DMS 273 (cell line): ENCODE measurements at regions not wholly inside any gene's neighbourhood (a gene's known extent, or its start where the extent isn't known, plus 50 kb on each side); places are given as distances from the start of the nearest gene placed in this dataset.

Experiments used
- DNase-seq: peaks from one replicate; lab custom pipeline; 2025; ENCODE audit not compliant: unreplicated experiment; lab: John Stamatoyannopoulos, UW

- DNase-seq, result no peak
Observed at GRCh38 chr15:45743426-45744235, 108.8 kb downstream of the SQOR start.

DNA sequence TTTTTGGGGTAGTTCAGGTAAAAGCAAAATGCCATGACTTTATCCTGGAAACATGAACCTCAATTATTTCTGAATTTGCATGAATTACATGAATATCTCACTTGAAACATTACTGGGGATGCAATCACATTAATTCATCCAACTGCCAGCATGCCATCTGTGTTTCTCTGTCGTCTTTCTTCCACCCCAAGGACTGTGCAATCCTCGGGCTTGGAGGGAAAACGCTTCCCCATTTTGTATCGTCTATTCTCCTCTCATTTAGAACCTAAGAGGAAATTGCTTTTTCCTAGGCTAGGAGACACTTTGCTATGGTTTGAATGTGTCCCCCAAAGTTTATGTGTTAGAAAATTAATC, 109.4 kb downstream of the SQOR start:
- DNase-seq, result no peak

DNA sequence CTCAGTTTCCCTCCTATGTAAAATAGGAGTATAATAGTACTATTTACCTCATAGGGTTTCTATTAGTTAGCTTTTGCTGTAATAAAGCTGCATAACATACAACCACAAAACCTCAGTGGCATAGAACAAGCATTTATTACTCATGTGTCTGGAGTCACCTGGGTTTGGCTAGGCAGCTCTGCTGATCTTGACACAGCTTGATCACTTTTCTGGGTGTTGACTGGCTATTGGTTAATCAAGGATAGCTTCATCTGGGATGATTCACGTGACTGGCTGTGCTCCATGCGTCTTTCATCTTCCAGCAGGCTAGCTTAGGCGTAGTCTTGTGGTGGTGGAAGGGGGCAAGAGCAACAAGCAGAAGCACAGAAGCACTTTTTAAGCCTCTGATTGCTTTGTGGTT, 112.6 kb downstream of the SQOR start:
- no peak for DNase-seq

GRCh38 chr15:45751629-45752028, 116.8 kb downstream of the SQOR start:
- no peak for DNase-seq

GRCh38 chr15:45759936-45760335, 125.1 kb downstream of the SQOR start:
- no peak for DNase-seq

- DNase-seq, result no peak
Observed at GRCh38 chr15:45762726-45763125, 127.9 kb downstream of the SQOR start.

DNA sequence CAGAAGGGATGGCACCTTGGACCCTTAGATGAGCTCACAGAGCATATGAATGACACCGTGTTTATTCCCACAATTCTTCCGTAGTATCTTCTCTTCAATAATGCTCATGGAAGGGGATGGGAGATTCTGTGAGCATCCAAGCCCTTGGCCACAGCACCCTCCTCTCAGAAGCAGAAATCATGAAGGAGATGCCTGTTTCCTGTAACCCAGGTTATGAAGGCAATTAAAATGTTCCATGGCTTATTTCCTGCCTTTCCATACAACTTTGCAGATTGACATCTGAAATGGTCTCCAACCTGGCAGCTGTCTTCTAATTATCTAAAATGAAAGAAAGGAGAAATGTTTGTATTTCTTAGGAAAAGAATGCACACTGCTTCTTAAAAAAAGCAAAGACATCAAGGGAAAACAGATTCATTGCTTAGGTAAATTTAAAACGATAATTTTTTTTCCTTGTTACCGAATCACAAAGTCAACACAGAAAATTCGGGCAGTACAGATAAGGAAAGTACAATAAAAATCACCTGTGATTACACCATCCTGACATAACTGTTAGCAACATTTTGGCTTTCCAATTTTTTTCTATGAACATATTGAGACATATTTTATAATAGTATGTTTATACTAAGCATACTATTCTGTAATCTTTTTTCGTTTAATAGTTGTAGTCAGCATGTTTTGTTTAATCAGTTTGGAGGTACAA, 128.5 kb downstream of the SQOR start:
- no peak for DNase-seq

DNA sequence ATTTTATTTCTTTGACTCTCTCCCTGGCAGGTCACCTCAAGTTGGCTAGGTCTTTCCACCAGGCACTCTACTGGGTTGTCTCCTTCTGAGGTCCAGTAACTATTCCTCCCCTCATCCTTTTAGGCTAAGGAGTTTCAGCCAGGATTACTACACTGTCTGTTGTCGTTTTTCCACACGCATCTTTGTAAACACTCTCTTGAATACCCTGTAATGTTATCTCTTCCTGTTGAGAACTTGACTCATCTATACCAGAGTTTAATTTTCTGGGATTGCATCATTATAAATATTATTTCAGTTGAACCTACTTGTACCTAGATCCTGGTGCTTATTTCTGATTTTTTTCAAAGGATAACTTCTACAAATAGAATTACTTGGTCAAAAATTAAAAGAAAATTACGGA, 138.3 kb downstream of the SQOR start:
- no peak for DNase-seq

GRCh38 chr15:45776772-45777171, 141.9 kb downstream of the SQOR start:
- DNase-seq, result no peak

- no peak for DNase-seq
Observed at GRCh38 chr15:45777781-45778180, 143.0 kb downstream of the SQOR start.

DNA sequence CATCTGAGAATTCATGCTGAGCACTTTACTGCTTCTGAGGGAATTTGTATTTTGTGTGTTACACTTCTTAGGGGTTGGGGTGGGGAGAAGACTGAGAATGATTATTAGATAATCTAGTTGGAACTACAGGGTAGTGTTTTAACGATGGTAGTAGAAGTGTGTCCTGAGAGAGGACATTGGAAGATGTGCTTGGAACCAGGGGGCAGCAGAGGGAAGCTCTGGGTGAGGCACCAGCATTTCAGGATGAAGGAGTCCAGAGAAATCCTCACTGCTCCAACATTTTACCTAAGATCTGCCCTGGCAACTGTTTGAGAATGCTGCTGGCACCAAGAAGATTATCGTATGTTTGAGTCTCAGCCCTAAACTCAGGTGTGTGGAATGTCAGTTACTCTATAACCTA, 145.5 kb downstream of the SQOR start:
- no peak for DNase-seq

GRCh38 chr15:45784656-45785055, 149.8 kb downstream of the SQOR start:
- no peak for DNase-seq

- no peak for DNase-seq
Observed at GRCh38 chr15:45785897-45786296, 151.1 kb downstream of the SQOR start.

GRCh38 chr15:45790325-45790943, 155.6 kb downstream of the SQOR start:
- peak; percentile 45 for DNase-seq

GRCh38 chr15:45794304-45794703, 159.5 kb downstream of the SQOR start:
- DNase-seq, result no peak

GRCh38 chr15:45794712-45795439, 160.0 kb downstream of the SQOR start:
- peak; percentile 16 for DNase-seq

DNA sequence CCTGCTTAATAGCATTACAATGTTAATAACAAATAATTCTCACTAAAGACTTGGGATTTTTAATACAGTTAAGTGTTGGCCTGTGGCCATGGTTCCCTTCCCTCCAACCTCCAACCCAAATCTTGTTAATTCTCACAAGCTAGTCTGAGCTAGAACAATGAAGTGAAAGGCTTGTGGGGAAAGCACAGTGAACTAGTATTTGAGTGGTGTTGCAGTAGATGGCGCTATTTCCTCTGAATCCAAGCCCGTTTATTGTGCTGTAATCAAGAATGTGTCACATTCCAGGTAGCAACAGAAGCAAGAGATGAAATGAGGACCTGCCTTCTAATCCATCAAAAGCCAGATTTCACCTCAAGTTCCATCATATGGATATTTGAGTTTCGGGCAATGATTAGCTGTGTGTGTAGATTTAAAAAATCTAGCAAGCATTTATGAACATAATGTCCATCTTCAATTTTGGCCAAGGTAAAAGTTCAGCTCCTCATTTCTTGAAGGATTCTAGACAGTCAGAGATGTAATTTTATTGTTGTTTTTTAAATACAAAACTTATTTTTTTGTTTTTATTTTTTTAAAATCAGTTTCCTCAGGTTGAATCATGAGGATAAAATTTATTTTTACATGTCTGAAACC, 160.7 kb downstream of the SQOR start:
- peak; percentile 74 for DNase-seq

DNA sequence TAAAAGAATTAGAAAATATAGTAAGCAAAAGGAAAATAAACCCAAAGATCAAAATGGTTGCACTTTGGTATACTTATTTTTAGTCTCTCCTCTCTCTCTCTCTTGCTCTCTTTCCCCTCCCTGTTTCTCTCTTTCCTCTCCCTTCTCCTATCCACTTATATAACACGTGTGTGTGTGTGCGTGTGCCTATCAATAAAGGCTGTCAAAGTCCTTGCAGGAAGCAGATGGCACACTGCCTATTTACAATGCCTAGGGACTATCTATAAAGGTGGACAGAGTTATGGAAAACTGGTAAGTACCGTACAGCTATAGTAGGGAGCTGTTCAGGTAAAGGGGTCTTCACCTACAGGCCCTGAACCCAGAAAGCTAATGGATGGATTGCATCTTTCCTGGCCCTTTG, 161.6 kb downstream of the SQOR start:
- no peak for DNase-seq

DNA sequence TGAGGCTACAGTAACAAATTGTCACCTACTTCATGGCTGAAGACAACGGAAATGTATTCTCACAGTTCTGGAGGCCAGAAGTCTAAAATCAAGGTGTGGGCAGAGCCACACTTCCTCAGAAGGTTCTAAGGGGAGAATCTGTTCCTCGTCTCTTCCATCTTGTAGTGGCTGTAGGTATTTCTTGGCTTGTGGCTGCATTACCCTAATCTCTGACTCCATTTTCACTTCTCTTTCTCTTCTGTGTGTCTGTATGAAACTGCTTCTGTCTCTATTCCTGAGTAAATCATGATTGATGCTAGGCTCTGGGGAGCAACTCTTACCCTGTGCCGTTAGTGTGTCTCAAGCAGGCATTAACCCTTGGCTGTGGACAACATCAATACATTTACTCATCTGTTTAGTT, 164.7 kb downstream of the SQOR start:
- DNase-seq, result no peak

DNA sequence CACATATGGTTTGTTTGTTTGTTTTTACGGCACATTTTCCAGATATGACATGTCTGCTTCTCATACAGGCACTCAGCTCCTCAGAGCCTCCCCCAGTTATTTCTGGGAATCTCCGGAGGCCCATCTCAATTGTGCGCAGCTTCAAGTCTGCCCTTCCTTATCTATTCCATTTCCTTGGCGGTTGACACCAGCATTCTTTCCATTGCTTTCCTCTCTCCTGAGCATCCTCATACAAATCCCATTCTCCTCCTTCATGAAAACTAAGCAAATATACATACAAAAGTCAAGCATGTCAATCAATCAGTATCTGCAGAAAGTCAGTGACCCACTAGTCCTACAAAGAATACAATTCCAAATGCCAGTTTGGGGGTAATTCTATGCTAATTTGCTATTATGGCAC, 166.7 kb downstream of the SQOR start:
- DNase-seq, result no peak

GRCh38 chr15:45802140-45802539, 167.3 kb downstream of the SQOR start:
- no peak for DNase-seq
